Rectal smooth muscle tissue (tissue), 1 donor: ENCODE measurements at regions not wholly inside any gene's neighbourhood (a gene's known extent, or its start where the extent isn't known, plus 50 kb on each side); places are given as distances from the start of the nearest gene placed in this dataset.

Experiments
- H3K27ac ChIP-seq: one replicate; pipeline ENCODE4 v1.7.0; 2013; ENCODE audit warnings: low read depth, low read length, inconsistent platforms
- H3K27me3 ChIP-seq: one replicate; pipeline ENCODE4 v1.7.0; 2013; ENCODE audit warnings: low read length; ENCODE audit not compliant: control insufficient read depth, insufficient read depth
- H3K36me3 ChIP-seq: one replicate; pipeline ENCODE4 v1.7.0; 2013; ENCODE audit warnings: low read length; ENCODE audit not compliant: control insufficient read depth, insufficient read depth
- H3K4me1 ChIP-seq: one replicate; pipeline ENCODE4 v1.7.0; 2013; ENCODE audit warnings: low read length; ENCODE audit not compliant: control insufficient read depth, insufficient read depth
- H3K4me3 ChIP-seq: one replicate; pipeline ENCODE4 v1.7.0; 2013; ENCODE audit warnings: low read length
- H3K9ac ChIP-seq: one replicate; pipeline ENCODE4 v1.7.0; 2013; ENCODE audit warnings: low read length

DNA sequence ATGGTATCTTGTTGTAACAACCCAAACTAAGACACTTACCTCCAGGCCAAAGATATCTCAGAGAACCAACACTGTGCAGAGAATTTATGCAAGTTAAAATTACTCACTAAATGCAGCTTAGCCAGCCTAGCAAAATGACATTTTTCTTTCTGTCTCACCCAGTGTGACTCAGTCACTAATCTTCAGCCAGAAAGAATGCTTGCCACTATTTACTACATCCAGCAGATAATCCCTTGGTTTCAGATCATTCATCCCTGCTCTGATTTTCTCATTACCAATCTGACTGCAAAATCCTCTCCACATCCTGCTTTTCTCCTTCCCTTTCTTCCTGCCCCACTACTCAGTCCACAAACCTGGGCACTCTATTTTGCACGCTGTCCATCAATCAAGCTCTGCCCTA, 93.5 kb upstream of the NEBL start:
- no peak overlapping the region for H3K4me3 ChIP-seq
- no peak overlapping the region for H3K9ac ChIP-seq
- H3K36me3 ChIP-seq, result no peaks in the 10 kb centered on the region
- H3K4me1 ChIP-seq, result no peaks in the 10 kb centered on the region
- no peak overlapping the region for H3K27ac ChIP-seq
- H3K27me3 ChIP-seq, result no peaks in the 10 kb centered on the region

DNA sequence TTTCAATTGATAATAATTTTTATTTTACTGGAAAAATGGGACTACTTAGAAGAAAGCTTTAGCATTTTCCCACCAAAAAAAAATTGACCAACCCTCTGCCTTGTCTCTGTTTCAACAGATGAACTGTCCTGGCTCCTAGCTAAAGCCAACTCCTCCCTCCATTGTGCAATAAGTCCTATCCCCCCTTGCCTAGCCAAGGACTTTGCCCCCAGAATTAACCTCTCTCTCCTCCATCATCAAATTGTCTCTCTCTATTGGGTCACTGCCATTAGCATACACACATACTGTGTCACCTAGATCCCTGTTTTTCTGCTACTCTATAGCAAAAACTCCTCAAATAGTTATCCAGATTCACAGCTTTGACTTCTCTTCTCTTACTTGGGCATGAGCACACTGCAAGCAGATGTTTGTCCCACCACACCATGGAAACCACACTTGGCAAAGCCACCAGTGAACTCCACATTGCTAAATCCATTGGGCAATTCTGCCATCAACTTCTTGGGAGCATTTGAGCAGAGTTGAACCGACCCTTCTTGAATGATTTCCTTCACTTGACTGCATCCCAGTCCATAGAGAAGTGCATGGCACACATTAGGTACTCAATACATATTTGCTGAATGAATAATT, 91.4 kb upstream of the NEBL start:
- H3K4me1 ChIP-seq, result no peaks in the 10 kb centered on the region
- no peak overlapping the region for H3K27ac ChIP-seq
- H3K27me3 ChIP-seq, result no peaks in the 10 kb centered on the region
- H3K36me3 ChIP-seq, result no peaks in the 10 kb centered on the region
- no peak overlapping the region for H3K4me3 ChIP-seq
- H3K9ac ChIP-seq, result no peak overlapping the region

DNA sequence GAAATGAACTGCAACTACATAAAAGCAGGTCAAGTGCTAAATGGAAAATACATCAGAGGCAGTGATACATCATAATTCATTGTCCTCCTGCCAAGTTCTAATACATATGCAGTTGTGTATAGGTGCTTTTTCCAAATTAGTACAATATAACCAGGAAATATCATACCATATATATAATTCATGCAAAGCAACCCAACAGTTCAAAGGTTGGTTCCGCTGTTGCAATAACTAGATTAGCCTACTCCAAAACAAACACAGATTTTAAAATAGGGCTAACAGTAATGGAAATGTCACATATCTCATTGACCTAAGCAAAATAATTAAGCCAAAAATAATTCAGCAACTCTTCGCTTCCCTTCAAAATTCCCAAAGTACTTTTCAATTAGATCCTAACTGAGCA, 88.9 kb upstream of the NEBL start:
- no peak overlapping the region for H3K4me3 ChIP-seq
- no peak overlapping the region for H3K27ac ChIP-seq
- no peaks in the 10 kb centered on the region for H3K36me3 ChIP-seq
- no peaks in the 10 kb centered on the region for H3K4me1 ChIP-seq
- no peak overlapping the region for H3K9ac ChIP-seq
- H3K27me3 ChIP-seq, result no peaks in the 10 kb centered on the region

DNA sequence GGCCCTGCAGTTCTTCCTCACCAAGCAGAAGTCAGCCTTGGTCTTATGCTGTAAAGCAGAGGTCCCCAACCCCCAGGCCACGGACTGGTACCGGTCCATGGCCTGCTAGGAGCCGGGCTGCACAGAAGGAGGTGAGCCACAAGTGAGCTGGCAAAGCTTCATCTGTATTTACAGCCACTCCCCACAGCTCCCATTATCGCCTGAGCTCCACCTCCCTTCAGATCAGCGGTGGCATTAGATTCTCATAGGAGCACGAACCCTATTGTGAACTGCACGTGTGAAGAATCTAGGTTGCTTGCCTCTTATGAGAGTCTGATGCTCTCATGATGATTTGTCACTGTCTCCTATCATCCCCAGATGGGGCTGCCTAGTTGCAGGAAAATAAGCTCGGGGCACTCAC, 87.6 kb upstream of the NEBL start:
- Histone ChIP-seq H3K27ac (no peak overlapping the region), H3K9ac (no peak overlapping the region), H3K36me3 (no peaks in the 10 kb centered on the region), H3K4me1 (no peaks in the 10 kb centered on the region), H3K27me3 (no peaks in the 10 kb centered on the region), H3K4me3 (no peak overlapping the region)

DNA sequence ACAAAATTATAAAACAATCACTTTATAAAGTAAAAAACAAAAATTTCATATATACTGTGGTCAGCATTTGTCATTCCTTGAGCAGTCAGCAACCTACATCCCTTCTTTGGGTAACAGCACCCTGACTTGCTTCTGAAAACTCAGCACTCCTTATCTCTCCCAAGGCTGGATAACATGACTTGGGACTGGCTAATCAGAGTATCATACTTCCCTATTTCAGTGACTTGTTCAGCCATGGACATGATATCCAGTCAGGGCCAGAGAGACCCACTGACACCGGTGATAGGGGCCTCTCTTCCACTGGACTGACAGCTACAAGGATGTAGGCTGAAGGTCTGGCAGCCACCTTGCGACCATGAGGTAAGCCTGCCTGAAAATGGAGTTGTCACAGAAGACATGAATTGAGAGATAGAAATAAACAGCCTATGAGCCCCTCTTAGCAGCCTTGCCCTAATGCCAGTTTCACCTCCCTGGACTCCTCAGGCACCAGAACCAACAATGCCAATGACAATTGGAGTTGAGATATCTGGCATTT, 84.4 kb upstream of the NEBL start:
- Histone ChIP-seq H3K27me3 (no peaks in the 10 kb centered on the region), H3K36me3 (no peaks in the 10 kb centered on the region), H3K27ac (no peak overlapping the region), H3K4me3 (no peak overlapping the region), H3K9ac (no peak overlapping the region), H3K4me1 (no peaks in the 10 kb centered on the region)

DNA sequence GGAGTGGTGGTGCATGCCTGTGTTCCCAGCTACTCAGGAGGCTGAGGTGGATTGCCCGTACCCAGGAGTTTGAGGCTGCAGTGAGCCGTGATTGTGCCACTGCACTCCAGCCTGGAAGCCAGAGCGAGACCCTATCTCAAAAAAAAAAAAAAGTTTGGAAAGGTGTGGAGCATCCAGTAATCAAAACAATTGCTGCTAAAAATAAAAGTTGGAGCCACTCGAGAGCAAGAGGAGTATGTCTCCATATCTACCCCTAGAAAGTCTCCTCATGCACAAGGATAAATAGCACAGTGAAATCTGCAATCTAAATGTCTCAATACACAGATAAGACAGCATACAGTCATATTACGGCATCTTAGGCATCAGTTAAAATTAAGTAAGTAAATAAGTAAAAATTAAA, 81.5 kb upstream of the NEBL start:
- no peak overlapping the region for H3K27ac ChIP-seq
- H3K4me1 ChIP-seq, result no peaks in the 10 kb centered on the region
- no peaks in the 10 kb centered on the region for H3K27me3 ChIP-seq
- H3K36me3 ChIP-seq, result no peaks in the 10 kb centered on the region
- H3K4me3 ChIP-seq, result no peak overlapping the region
- H3K9ac ChIP-seq, result no peak overlapping the region

DNA sequence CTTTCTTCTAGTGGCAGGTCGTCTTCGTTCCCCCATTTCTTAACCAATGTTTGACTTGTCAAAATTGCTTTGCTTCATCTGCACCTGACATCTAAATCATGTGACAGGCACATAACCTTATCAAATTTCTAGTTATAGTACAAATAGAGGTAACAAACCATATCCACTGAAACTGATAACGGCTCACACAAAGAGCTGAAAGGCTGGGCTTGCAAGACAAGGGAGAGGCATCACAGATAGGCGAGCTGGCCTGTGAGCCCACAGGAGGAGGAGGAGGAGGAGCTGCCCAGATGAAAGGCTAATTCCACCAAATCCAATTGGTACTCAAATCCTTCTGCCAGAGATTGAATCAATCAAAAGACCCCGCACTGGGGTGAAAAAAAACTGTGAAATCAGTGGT, 80.2 kb upstream of the NEBL start:
- Histone ChIP-seq H3K4me1 (no peaks in the 10 kb centered on the region), H3K27me3 (no peaks in the 10 kb centered on the region), H3K27ac (no peak overlapping the region), H3K9ac (no peak overlapping the region), H3K4me3 (no peak overlapping the region), H3K36me3 (no peaks in the 10 kb centered on the region)

DNA sequence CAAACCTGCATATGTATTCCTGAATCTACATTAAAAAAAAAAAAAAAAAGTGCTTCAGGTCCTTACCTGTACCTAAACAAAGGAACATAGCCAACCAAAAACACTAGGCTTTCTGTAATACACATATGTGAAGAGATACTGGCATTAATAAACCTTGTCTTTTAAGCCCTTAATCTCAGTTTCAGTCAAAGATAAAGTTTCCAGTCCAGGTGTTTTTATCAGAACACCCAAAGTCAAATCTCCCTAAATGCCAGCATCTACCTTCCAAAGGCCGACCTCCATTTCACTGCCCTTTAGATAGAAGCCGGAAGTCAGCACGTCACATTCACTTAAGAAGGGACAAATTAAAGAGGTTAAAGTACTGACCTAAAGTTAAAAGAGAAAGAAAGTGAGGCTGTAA, 79.8 kb upstream of the NEBL start:
- H3K36me3 ChIP-seq, result no peaks in the 10 kb centered on the region
- H3K27me3 ChIP-seq, result no peaks in the 10 kb centered on the region
- no peaks in the 10 kb centered on the region for H3K4me1 ChIP-seq
- no peak overlapping the region for H3K27ac ChIP-seq
- H3K9ac ChIP-seq, result no peak overlapping the region
- H3K4me3 ChIP-seq, result no peak overlapping the region

DNA sequence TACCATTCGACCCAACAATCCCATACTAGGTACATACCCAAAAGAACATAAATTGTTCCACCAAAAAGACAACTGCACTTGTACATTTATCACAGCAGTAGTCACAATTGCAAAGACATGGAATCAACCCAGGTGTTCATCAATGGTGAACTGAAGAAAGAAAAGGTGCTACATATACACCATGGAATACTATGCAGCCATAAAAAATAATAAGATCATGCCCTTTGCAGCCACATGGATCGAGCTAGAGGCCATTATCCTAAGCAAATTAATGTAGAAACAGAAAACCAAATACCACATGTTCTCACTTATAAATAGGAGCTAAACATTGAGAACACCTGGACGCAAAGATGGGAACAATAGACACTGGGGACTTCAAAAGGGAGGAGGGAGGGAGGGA, 79.3 kb upstream of the NEBL start:
- H3K27ac ChIP-seq, result no peak overlapping the region
- no peaks in the 10 kb centered on the region for H3K27me3 ChIP-seq
- H3K4me3 ChIP-seq, result no peak overlapping the region
- H3K36me3 ChIP-seq, result no peaks in the 10 kb centered on the region
- H3K4me1 ChIP-seq, result no peaks in the 10 kb centered on the region
- no peak overlapping the region for H3K9ac ChIP-seq

DNA sequence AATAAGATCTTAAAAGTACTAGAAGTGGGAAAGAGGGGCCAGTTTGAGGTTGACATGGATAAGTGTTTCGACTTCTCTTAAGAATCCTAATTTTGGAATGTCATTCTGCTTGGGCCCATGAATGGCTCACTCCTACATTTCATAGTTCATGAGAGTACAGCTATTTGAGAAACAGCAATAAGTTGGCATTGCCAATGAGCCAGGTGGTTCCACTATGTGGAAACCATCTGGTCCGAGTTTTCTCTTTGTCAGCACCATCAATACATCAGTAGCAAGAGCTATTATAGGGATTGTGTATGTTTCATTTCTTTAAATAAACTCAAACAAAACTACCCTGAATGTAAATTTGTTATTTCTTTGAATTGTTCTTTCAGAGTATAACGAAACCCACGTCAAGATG, 78.1 kb upstream of the NEBL start:
- no peaks in the 10 kb centered on the region for H3K27me3 ChIP-seq
- H3K36me3 ChIP-seq, result no peaks in the 10 kb centered on the region
- no peak overlapping the region for H3K27ac ChIP-seq
- H3K9ac ChIP-seq, result no peak overlapping the region
- H3K4me3 ChIP-seq, result no peak overlapping the region
- H3K4me1 ChIP-seq, result no peaks in the 10 kb centered on the region

DNA sequence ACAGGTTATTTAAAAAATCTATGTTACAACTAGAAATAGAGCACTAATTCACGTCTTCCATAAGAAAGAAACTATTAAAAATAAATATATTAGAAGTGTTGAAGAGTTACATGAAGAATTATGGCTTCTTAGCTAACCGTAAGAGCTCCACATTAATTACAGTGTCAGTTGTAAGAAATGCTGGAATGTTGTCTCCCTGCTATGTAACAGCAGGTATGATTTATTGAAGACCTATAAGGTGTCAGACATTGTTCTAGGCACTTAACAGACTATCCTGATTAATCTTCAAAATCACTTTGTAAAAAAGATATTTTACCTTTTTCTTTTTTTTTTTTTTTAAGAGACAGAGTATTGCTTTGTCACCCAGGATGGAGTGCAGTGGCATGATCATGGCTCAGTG, 75.8 kb upstream of the NEBL start:
- no peak overlapping the region for H3K4me3 ChIP-seq
- H3K27me3 ChIP-seq, result no peaks in the 10 kb centered on the region
- no peaks in the 10 kb centered on the region for H3K36me3 ChIP-seq
- no peak overlapping the region for H3K9ac ChIP-seq
- H3K27ac ChIP-seq, result no peak overlapping the region
- H3K4me1 ChIP-seq, result no peaks in the 10 kb centered on the region

DNA sequence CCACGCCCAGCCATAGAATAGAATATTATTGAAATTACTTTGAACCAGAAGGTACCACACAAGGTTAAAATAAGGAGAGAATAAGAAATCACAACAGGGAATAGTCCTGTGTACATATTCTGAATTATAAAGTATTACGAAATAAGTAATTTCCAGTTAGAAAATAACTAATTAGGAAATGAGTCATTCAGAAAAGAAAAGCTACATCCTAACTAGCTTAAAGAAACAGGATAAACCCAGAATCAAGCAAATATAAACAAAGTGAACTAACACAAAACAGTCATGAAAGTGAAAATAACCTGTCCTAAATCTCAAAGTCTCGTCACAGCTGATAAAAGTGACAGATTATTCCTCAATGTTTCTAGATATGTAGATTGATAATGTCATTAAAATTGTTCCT, 74.8 kb upstream of the NEBL start:
- no peak overlapping the region for H3K27ac ChIP-seq
- H3K4me1 ChIP-seq, result no peaks in the 10 kb centered on the region
- no peaks in the 10 kb centered on the region for H3K27me3 ChIP-seq
- no peaks in the 10 kb centered on the region for H3K36me3 ChIP-seq
- H3K9ac ChIP-seq, result no peak overlapping the region
- H3K4me3 ChIP-seq, result no peak overlapping the region

DNA sequence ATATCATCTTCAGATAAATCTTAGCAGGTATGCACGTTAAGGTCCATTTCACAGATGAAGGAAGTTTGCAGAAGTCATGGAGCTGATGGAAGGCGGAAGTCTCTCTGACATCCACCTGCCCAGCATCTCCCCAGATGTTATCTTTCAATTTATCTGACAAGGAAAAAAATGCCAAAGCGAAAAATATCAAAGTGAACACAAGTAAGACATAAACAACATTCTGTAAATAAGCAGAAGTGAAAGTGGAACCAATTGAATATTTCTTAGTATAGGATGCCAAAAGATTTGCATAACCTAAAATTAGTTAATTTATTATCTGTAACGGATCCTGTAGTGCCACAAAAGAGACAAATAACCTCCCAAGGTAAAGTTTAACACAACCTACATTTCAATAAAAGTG, 73.6 kb upstream of the NEBL start:
- no peaks in the 10 kb centered on the region for H3K36me3 ChIP-seq
- H3K4me3 ChIP-seq, result no peak overlapping the region
- H3K4me1 ChIP-seq, result no peaks in the 10 kb centered on the region

More for the DNA sequence above, 73.6 kb upstream of the NEBL start:
- H3K9ac ChIP-seq, result no peak overlapping the region
- no peaks in the 10 kb centered on the region for H3K27me3 ChIP-seq
- H3K27ac ChIP-seq, result no peak overlapping the region
